NCI-H69 (cell line): ENCODE measurements at regions not wholly inside any gene's neighbourhood (a gene's known extent, or its start where the extent isn't known, plus 50 kb on each side); places are given as distances from the start of the nearest gene placed in this dataset.
"Not testable (repeated sequence)": the region's sequence is repeated elsewhere in the genome, so short reads cannot be mapped to it uniquely, and the experiment has no call there.

Source experiments
- DNase-seq: peaks from one replicate; lab custom pipeline; 2025; lab: John Stamatoyannopoulos, UW

DNA sequence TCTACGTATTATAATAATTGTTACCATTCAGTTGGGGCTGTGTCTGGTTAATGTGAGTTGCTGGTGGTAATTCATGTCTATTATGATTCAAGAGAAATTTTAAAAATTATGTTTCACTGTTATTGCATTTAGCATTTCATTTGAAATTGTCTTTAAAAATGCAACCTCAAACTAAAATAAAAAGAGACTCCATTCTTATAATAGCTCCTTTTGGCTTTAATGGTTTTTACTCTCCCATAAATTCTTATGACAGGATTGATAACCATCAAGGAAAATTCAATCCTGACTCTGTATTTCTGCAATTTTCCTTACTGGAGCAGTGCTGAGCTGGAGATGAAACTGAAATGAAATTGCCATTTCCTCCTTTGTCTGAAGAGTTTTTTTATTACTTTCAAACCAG is 262.7 kb downstream of the REEP3 start:
- no peak for DNase-seq

DNA sequence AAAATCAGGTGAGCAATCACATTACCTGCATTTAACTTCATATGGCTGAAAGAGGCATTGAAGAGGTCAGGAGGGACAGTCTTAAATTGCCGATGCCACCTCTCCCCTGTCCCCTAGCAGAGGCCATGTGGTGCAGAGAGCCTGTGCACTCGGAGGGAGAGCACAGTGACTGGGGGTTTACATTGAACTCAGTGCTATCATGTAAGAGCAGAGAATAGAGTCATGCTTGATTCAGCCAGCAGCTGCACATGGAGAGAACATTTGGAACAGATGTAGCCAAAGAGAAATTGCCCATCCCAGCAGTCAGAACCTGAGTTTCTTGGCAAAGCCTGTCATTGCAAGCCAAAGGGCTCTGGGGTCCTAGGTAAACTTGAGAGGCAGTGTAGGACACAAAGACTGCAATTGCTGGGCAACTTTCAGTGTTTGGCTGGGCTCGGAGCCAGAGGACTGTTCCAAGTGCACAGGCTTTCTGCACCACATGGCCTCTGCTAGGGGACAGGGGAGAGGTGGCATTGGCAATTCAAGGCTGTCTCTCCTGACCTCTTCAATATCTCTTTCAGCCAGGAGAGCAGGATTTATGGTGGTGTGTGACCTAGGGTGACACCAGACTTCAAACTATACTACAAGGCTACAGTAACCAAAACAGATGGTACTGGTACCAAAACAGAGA is 267.1 kb downstream of the REEP3 start:
- no peak for DNase-seq

DNA sequence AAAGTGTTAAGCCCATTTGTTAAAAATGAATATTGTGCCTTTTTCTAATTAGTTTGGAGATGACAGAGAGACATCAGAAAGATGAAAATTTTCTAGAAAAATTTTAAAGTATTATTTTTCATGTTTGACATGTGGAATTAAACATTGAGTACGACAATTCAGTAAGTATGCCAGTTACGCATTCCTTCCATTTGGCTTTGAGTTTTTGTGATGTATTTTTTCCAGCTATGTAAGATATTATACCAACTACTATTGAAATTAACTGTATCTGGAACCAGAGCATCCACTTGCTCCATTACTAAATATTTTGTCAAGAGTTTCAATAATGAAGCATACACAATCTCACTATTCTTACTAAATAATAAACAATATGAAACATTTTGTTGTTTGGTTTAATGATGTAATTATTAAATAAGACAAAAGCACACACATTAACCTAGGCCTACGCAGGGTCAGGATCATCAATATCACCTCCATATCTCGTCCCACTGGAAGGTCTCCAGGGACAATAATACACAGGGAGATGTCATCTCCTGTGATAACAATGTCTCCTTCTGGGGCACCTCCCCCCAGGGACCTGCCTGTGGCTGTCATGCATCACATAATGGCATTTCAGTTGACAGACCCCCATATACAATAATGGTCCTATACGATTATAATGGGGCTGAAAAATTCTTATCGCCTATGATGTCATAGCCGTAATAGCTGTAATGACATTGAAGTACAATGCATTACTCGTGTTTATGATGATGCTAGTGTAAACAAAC is 274.1 kb downstream of the REEP3 start:
- no peak for DNase-seq

DNA sequence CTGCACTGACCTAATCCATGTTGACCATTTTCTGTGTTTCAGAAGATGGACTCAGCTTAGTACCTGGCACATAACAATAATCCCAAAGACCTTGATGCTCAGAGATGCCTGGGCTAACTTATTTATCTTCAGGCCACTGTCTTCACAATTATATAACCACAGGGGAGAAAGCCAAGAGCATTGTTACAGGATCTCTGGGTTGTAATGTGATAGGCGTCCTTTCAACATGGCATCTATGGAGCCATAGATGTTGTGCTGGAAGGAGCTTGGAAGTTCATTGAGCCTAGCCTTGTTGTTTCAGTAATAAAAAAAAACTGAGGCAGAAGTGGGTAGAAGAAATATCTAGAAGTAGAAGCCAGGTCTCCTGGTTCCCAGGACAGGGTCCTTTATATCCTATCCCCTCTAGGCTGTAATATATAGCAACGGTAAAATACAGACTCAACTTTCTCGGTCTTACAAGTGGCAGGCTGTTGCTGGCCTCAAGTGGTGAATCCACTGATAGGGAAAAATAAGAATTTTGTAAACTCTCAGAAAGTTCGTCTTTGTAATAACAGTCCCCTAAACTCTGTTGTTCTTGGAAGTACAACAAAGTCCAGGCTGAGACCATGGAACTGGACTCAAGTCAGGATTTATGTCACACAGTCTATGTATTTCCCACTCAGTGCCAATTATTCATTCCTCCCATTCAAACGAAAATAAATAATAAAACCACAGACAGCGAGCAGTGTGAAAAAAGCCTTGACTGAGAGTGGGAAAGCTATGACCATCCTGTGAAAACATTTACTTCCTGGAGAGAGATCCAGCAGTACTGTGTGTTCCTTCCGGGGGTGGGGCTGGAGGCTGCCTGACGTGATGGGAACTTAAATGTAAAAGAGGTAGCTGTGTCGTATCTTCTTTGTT is 277.6 kb downstream of the REEP3 start:
- DNase-seq, result no peak

DNA sequence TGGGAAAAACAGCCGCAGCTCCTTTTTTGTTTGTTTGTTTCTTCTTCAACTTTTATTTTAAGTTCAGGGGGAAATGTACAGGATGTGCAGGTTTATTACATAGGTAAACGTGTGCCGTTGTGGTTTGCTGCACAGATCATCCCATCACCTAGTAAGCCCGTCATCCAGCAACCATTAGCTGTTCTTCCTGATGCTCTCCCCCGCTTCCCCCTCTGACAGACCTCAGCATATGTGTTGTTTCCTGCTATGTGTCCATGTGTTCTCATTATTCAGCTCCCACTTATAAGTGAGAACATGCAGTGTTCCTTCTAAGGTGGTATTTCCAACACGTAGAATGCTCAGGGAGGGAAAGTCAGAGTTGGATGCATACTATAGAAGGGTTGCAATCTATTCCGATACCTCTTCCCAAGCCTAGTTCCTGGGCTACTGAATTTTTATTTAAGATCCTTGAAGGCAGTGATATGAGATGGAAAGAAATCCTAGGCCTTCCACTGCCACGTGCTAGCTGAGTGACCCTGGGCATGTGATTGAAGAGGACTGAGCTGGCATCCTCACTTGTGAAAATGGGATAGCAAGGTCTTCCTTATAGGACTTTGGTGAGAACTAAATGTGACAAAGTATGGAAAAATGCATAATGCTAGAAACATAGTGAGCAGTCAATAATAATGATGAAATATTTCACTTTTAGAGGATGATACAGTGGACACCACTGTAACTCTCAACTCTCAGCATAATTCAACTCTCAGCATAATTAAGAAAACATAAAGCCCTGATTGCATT is 278.5 kb downstream of the REEP3 start:
- DNase-seq, result no peak

DNA sequence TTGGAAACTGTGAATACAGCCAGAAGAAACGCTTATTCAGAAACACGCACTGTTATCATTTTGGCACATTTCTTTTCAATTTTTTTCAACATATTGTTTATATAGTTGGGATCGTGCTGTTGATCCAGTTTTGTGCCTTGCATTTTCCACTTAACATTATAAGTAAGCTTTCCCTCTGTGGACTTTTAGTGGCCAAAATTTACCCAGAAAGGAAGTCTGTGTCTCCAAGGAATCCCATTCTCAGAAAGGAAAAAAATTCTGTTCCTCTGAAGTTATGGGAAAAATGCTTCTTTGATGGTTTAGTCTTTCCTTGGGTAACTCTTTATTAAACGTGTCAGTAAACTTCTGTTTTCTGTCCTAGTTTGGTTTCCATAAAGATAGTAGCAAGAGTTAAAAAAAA is 280.0 kb downstream of the REEP3 start:
- no peak for DNase-seq

DNA sequence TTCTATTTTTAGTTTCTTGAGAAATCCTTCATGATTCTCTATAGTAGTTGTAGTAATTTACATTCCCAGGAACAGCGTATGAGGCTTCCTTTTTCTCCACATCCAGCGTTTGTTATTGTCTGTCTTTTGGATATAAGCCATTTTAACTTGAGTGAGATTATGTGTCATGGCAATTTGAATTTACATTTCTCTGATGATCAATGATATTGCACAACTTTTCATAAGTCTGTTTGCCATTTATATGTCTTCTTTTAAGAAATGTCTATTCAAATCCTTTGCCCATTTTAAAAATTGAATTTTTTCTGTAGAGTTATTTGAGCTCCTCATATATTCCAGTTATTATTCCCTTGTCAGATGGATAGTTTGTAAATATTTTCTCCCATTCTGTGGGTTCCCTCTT is 285.1 kb downstream of the REEP3 start:
- DNase-seq, result no peak

DNA sequence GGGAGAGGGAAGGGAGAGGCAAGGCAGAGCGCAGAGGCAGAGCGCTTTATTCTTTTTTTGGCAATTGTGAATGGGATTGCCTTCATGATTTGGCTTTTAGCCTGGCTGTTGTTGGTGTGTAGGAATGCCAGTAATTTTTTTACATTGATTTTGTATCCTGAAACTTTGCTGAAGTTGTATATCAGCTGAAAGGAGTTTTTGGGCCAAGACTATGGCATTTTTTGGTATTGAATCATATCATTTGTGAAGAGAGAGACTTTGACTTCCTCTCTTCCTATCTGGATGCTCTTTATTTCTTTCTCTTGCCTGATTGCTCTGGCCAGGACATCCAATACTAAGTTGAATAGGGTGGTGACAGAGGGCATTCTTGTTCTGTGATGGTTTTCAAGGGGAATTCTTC is 291.3 kb downstream of the REEP3 start:
- no peak for DNase-seq

DNA sequence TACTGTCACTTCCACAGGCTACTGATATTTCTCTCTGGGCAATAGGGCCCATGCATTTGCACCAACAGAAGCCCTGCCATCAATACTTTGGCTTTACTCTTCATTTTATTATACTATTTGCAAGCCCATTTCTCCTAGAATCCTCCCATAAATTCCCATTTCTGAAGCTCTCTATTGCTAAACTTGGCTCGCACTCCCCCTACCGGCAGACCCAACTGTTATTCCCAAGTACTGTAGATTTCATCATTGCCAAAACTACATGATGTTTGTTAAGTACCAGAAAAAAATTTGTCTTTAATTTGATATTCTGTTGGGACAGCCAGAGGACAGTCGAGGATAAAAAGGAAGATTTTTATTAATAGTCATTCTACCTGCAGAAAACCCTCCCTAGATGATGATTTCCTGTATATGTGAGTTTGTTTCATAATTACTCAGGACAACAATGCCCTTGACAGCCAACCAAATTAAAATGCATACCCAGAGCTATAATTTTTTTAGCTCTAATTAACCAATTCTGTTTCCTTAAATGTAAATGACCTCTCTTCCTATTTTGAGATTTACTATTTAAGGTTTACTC is 298.6 kb downstream of the REEP3 start:
- peak; percentile 58 for DNase-seq

DNA sequence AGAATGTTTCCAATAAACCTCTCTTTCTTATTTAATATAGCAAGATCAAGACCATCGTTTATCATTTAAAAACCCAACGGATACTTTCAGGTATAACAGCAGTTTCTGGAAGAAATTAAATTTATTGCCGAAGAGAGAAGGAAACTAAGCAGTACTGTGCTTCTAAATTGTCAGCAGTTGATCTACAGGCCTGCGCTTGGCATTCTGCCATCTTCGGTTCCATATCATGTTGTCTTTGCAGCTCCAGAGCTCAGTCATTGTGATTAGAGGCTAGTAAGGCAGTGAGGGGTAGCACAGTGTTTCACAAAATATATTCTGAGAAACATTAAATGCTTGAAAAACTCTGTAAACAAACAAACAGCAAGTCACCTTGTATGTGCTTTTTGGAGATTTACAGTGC is 301.3 kb downstream of the REEP3 start:
- DNase-seq, result no peak

DNA sequence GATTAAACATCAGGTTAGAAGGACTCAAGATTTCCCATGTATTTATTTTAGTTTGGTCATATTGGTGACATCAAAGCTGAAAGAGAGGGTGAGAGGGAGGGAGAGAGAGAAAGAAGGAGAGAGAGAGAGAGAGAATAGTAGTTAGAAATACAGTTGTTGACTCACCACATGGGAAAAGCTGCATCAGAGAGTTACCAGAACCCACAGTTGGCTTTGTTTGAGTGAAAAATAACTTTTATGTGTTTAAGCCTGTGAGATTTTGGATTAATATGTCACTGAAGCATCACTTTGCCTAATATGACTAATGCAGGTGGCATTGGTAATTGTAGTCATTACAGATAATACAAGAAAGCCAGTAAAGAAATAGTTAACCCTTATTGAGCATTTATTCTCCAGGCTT is 303.9 kb downstream of the REEP3 start:
- no peak for DNase-seq

DNA sequence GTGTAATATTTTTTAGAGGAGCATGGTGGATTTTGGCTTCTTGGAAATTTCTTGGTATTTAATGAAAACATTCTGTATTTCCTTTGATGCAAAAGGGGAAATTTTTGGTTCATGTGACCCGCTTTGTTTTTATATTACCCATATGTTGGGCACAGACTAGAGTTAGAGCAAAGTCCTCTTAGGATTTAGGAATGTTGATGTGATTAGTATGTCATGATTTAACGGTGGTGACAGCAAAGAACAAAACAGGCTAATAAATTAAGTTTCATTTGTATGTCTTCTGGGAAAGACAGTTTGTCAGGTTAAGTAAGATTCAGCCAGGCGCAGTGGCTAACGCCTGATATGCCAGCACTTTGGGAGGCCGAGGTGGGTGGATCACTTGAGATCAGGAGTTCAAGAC is 304.6 kb downstream of the REEP3 start:
- DNase-seq, result no peak

DNA sequence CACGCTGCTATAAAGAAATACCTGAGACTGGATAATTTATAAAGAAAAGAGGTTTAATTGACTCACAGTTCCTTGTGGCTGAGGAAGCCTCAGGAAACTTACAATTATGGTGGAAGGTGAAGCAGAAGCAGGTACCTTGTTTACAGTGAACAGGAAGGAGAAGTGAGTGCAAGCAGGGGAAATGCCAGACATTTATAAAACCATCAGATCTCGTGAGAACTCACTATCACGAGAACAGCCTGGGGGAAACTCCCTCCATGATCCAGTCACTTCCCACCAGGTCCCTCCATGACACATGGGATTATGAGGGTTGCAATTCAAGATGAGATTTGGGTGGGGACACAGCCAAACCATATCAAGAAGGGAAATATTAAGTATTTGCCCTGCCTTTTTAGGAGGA is 305.8 kb downstream of the REEP3 start:
- not testable (repeated sequence) for DNase-seq

DNA sequence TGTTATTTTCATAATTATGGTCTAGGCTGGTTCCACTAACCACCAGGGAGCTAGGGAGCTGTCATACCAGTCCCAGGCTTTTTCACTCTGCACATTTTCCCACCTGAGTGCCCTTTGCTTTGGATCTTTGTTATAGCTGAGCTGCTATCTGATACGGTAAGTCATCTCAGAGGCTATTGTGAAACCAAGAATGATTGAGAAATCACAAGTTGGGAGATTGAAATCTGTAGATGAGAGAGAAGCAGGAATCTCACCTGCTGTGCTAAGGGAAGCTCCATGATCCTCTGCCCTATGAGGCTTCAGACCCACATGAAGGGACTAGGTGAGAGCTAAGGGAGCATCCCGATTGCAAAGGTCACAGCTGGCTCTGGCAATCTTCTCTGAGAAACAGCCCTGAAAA is 307.8 kb downstream of the REEP3 start:
- no peak for DNase-seq

DNA sequence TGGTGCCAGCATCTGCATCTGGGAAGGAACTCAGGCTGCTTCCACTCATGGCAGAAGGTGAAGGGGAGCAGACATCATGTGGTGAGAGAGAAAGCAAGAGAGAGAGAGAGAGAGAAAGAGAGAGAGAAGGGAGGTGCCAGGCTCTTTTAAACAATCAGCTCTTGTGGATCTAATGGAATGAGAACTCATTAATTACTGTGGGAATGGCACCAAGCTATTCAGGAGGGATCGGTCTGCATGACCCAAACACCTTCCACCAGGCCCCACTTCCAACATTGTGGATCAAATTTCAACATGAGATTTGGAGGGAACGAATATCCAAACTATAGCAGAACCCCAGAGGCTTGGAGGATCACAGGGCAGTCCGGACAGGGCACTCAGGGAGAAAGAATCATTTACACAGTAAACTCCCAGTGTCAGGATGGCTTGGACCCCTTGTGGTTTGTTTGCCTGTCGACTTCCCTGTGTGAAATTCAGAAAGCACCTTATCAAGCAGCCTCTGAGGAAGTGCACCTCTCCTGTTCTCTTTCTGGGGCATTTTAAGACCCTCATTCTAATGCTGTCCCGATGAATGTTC is 308.5 kb downstream of the REEP3 start:
- DNase-seq, result no peak

DNA sequence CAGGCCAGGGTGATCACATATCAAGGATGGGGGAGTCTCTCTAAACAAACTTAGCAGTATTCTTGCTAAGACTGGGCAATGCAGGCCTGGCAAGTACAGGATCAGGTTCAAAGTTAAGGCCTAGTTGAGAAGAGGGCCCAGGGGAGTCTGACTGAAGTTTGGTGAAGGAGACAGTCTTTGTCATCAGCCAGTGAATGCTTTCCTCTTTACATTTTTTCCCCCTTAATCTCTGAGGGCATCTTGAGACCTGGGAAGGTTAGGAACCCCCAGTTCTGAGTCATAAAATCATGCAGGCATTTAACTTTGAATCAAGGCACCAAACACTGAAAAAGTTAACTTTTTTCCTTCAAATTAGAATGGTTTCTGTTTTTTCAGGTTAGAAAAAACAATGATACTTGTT is 311.5 kb downstream of the REEP3 start:
- DNase-seq, result no peak

DNA sequence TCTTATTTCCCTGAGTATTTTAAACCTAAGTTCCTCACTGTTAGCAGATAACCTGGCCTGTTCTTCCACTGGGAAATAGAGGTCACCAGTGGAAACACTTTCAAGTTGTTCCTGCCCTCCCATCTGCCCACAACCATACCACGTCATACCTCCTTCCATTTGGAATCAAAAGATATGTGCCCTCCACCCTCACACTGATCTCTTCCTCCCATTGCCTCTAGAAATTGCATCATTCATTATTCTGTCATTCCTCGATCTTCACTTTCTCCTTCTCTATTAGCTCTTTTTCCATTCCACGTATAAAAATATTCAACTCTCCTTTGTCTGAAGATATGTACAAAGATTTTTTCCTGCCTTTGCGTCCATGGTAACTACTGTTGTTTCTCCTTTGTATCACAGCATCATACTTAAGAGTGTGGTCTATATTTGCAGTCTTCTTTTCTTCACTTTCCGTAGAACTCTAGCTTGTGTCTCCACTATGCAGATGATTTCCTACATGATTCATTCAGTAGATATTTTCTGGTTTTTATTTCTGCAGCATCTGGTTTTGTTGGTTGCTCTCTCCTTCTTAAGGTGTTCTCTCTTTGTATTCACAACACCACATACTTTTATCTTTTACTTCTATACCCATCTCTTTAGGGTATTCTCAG is 312.3 kb downstream of the REEP3 start:
- DNase-seq, result no peak

DNA sequence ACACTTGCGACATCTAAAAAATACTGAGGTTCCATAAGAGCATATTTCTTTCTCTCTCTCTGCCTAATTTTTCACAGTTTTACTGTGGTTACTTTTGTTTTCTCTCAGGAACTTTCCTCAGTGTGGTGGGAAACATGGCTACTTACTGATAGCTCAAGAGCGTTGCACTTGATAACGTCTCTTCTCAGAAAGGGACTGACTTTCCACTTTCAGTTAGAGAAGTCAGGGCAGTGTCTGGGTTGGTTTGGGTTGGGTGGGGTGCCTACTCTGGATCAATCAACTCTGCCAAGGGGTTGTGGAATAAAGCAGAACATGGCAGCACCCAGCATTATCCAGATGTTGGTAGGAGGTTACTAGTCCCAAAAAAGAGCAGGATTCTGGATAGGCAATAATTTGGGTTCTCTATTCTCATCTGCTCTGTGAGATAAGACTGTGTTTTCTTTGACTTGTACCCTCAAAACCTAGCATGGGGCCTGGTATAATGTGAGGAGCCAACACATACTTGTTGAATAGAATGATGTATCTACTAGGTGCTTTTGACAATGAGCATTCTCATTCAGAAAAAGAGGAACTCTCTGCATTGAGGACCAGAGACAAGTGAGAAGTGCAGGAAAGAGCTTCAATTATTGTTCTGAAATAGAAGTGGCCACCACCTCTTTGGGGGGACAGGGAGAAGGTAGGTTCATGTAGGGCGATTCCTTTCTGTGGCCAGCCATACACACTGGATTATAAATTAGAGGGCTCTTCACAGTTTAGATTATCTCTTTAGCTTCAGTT is 315.7 kb downstream of the REEP3 start:
- DNase-seq, result no peak

DNA sequence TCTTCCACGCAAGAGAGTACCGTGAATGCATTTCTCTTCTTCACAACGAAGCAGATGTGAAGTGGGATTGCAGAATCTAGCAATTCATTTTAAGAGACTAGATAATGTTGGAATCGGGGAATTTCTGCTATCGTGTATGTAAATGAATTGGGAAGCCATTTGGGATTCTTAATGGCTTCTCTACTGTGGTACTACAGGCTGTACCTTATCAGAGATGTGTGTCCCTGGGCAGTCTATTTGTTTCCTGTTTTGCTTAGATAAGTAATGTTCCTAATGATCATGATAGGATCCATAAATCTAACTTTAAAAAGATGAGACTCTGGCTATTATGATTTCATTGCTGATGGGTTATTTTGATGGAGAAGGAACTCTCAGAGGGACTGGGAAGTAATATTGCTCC is 320.6 kb downstream of the REEP3 start:
- no peak for DNase-seq

DNA sequence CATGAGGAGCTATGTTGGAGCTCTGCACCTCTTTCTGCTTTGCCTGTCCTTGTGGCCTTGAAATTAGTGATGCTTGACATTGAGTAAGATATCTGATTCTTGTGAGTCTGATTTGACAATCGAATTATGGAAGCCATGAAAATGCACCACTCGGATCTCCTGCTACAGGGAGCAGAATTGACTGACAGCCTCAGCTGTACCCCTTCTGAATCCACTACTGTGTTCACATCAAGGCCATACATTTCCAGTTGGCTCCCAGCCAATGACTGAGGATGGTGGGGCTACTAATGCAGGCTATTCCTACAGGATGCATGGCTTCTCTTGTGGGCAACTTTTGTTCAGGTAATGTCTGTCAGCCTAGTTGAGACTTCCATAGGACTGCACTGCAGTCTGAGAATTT is 321.9 kb downstream of the REEP3 start:
- DNase-seq, result no peak
